K562 (cell line): ENCODE measurements at regions not wholly inside any gene's neighbourhood (a gene's known extent, or its start where the extent isn't known, plus 50 kb on each side); places are given as distances from the start of the nearest gene placed in this dataset.

ENCODE experiments used
- ARID1B ChIP-seq: fragments of 450-650 bp; IDR thresholded peaks from 2 replicates; pipeline ENCODE4 v1.6.1; 2016; ENCODE audit warnings: antibody characterized with exemption, mild to moderate bottlenecking, inconsistent platforms
- CC2D1A ChIP-seq: fragments of 450-650 bp; IDR thresholded peaks from 2 replicates; pipeline ENCODE4 v1.6.1; 2017; ENCODE audit warnings: mild to moderate bottlenecking
- E2F5 ChIP-seq: sonication (generic); formaldehyde crosslinking; IDR thresholded peaks from 2 replicates; pipeline ENCODE4 v1.8.0; 2022; ENCODE audit warnings: mild to moderate bottlenecking, missing genetic modification reagents
- E2F6 ChIP-seq, 2 experiments: IDR thresholded peaks; 2 replicates each; pipeline ENCODE4 v1.6.1; 2011; ENCODE audit warnings: borderline replicate concordance in 1 of 2, control low read depth in 1 of 2, low read depth in 1 of 2, low read length in 1 of 2, mild to moderate bottlenecking in 1 of 2, mixed read lengths in 1 of 2, moderate library complexity in 1 of 2; ENCODE audit not compliant: insufficient read depth in 1 of 2, insufficient read length in 1 of 2, poor library complexity in 1 of 2, severe bottlenecking in 1 of 2; ENCODE audit errors: extremely low read depth in 1 of 2
- ELF1 ChIP-seq: fragments of 200-800 bp; sonication (Bioruptor generic); IDR thresholded peaks from 2 replicates; pipeline ENCODE4 v1.6.1; 2016; ENCODE audit warnings: missing genetic modification characterization, missing compliant biosample characterization
- JUND ChIP-seq, 2 experiments: IDR thresholded peaks; 2 replicates in 1 of 2; 3 replicates in 1 of 2; pipeline ENCODE4 v1.6.1; 2011; ENCODE audit warnings: borderline replicate concordance in 2 of 2, low read depth in 2 of 2, low read length in 2 of 2, improper control_type of control experiment in 1 of 2, missing biosample characterization in 1 of 2, missing genetic modification characterization in 1 of 2, missing genetic modification reagents in 1 of 2
- L3MBTL2 ChIP-seq: fragments of 450-650 bp; IDR thresholded peaks from 2 replicates; pipeline ENCODE4 v1.6.1; 2016; ENCODE audit warnings: mild to moderate bottlenecking, moderate library complexity
- LARP7 ChIP-seq: fragments of 450-650 bp; IDR thresholded peaks from 2 replicates; pipeline ENCODE4 v1.6.1; 2016
- NFATC3 ChIP-seq: fragments of 450-650 bp; IDR thresholded peaks from 2 replicates; pipeline ENCODE4 v1.6.1; 2017; ENCODE audit warnings: mild to moderate bottlenecking
- POU5F1 ChIP-seq: fragments of 150-350 bp; IDR thresholded peaks from 2 replicates; pipeline ENCODE4 v1.6.1; 2014; ENCODE audit warnings: borderline replicate concordance, low read length, low read depth, mild to moderate bottlenecking; ENCODE audit not compliant: partially characterized antibody
- SAFB2 ChIP-seq: fragments of 200-400 bp; formaldehyde crosslinking; IDR thresholded peaks from 2 replicates; pipeline ENCODE4 v1.6.1; 2018; ENCODE audit warnings: borderline replicate concordance, low read length, low read depth, moderate library complexity; ENCODE audit not compliant: severe bottlenecking
- SIN3A ChIP-seq, 2 experiments: fragments of 150-350 bp in 1 of 2; IDR thresholded peaks; 2 replicates each; pipeline ENCODE4 v1.6.1; 2011 to 2016; ENCODE audit warnings: borderline replicate concordance in 2 of 2, low read depth in 2 of 2, low read length in 2 of 2, mild to moderate bottlenecking in 2 of 2, moderate library complexity in 2 of 2; ENCODE audit not compliant: control insufficient read depth in 1 of 2
- SLC30A9 ChIP-seq: fragments of 250-450 bp; sonication (Bioruptor Pico); IDR thresholded peaks from 2 replicates; pipeline ENCODE4 v1.8.0; 2022; ENCODE audit warnings: mild to moderate bottlenecking, moderate library complexity
- TAF1 ChIP-seq: IDR thresholded peaks from 2 replicates; pipeline ENCODE4 v1.6.1; 2011; ENCODE audit warnings: mild to moderate bottlenecking, low read length, moderate library complexity; ENCODE audit not compliant: insufficient read depth, control insufficient read depth, severe bottlenecking; ENCODE audit errors: extremely low read depth
- TAF9B ChIP-seq: fragments of 450-650 bp; IDR thresholded peaks from 2 replicates; pipeline ENCODE4 v1.6.1; 2018; ENCODE audit warnings: mild to moderate bottlenecking; ENCODE audit not compliant: partially characterized antibody
- TCF15 ChIP-seq: fragments of 250-450 bp; sonication (Bioruptor Pico); IDR thresholded peaks from 2 replicates; pipeline ENCODE4 v1.8.0; 2022; ENCODE audit warnings: moderate library complexity, mild to moderate bottlenecking, inconsistent platforms
- THAP12 ChIP-seq: fragments of 250-450 bp; sonication (Bioruptor Pico); IDR thresholded peaks from 2 replicates; pipeline ENCODE4 v1.9.0; 2021; ENCODE audit warnings: mild to moderate bottlenecking, inconsistent platforms
- ZFP1 ChIP-seq: fragments of 450-650 bp; formaldehyde crosslinking; IDR thresholded peaks from 2 replicates; pipeline ENCODE4 v1.4.0; 2020; ENCODE audit warnings: mild to moderate bottlenecking, mixed read lengths
- ZNF551 ChIP-seq: fragments of 250-450 bp; sonication (Bioruptor Pico); IDR thresholded peaks from 2 replicates; pipeline ENCODE4 v1.5.0; 2021; ENCODE audit warnings: mild to moderate bottlenecking, moderate library complexity
- ZNF717 ChIP-seq: fragments of 250-450 bp; sonication (Bioruptor Pico); IDR thresholded peaks from 2 replicates; pipeline ENCODE4 v1.5.0; 2021
- TF ChIP-seq, protein P1 (sequence below): fragments of 450-650 bp; formaldehyde crosslinking; IDR thresholded peaks from 2 replicates; pipeline ENCODE4 v1.4.0; 2020; ENCODE audit warnings: mild to moderate bottlenecking, moderate library complexity

GRCh38 chr4:81806485-81806884 is 334.8 kb upstream of the RASGEF1B start (continued):
- TF ChIP-seq THAP12 (CRISPR knock-in tag) (no peak), SLC30A9 (no peak), CC2D1A (peak; percentile 74; the same call in 1 of the 2 replicates), JUND (IDR thresholded peaks at IDR 0.05; ENCODE audit: borderline replicate concordance, low read depth, low read length) (peak; percentile 26; the same call in 1 of the 2 replicates), JUND (tag; IDR thresholded peaks at IDR 0.05; ENCODE audit: borderline replicate concordance, low read depth, low read length) (no peak; the same call in 1 of the 3 replicates), ZFP1 (CRISPR knock-in tag) (no peak), ZNF551 (CRISPR knock-in tag) (no peak), TCF15 (CRISPR knock-in tag) (no peak), E2F5 (no peak), E2F6 (IDR thresholded peaks at IDR 0.05; ENCODE audit: borderline replicate concordance in 1 of 2, extremely low read depth in 1 of 2, insufficient read depth in 1 of 2, insufficient read length in 1 of 2, low read depth in 1 of 2, low read length in 1 of 2, poor library complexity in 1 of 2, severe bottlenecking in 1 of 2) (no peak), LARP7 (no peak; the same call in 1 of the 2 replicates), SAFB2 (no peak), TAF1 (no peak), ELF1 (tag) (no peak), ARID1B (peak; percentile 97), L3MBTL2 (no peak), NFATC3 (no peak), POU5F1 (no peak), TAF9B (no peak), SIN3A (IDR thresholded peaks at IDR 0.05; ENCODE audit: borderline replicate concordance in 2 of 2, control insufficient read depth in 1 of 2, low read depth in 2 of 2, low read length in 2 of 2) (no peak), ZNF717 (CRISPR knock-in tag) (no peak)
- TF ChIP-seq, protein P1, sequence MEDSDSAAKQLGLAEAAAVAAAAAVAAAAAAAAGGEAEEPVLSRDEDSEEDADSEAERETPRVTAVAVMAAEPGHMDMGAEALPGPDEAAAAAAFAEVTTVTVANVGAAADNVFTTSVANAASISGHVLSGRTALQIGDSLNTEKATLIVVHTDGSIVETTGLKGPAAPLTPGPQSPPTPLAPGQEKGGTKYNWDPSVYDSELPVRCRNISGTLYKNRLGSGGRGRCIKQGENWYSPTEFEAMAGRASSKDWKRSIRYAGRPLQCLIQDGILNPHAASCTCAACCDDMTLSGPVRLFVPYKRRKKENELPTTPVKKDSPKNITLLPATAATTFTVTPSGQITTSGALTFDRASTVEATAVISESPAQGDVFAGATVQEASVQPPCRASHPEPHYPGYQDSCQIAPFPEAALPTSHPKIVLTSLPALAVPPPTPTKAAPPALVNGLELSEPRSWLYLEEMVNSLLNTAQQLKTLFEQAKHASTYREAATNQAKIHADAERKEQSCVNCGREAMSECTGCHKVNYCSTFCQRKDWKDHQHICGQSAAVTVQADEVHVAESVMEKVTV (CRISPR knock-in tag), result no peak
